ENCODE measurements at regions not wholly inside any gene's neighbourhood (a gene's known extent, or its start where the extent isn't known, plus 50 kb on each side); places are given as distances from the start of the nearest gene placed in this dataset.

GRCh38 chr1:38113159-38113666 is 66.6 kb upstream of the POU3F1 start (continued):
- TF ChIP-seq CSRNP3 (CRISPR knock-in tag; IDR thresholded peaks at IDR 0.05) = no peak

GRCh38 chr1:38111589-38111988 is 65.0 kb upstream of the POU3F1 start:
- ATAC-seq = no peak
- TF ChIP-seq CREB5 (CRISPR knock-in tag; IDR thresholded peaks at IDR 0.05; ENCODE audit: low read depth) (no peak), PPARA (CRISPR knock-in tag; IDR thresholded peaks at IDR 0.05; ENCODE audit: borderline replicate concordance) (no peak), ISL1 (CRISPR knock-in tag; IDR thresholded peaks at IDR 0.05) (no peak), ARNTL (CRISPR knock-in tag; IDR thresholded peaks at IDR 0.05; ENCODE audit: borderline replicate concordance, low read depth) (no peak), ESRRG (CRISPR knock-in tag; IDR thresholded peaks at IDR 0.05) (no peak), ZC3H10 (CRISPR knock-in tag; IDR thresholded peaks at IDR 0.05) (no peak), CSRNP3 (CRISPR knock-in tag; IDR thresholded peaks at IDR 0.05) (no peak), BACH2 (CRISPR knock-in tag; IDR thresholded peaks at IDR 0.05; ENCODE audit: borderline replicate concordance) (no peak)

GRCh38 chr1:38105267-38105666 is 58.7 kb upstream of the POU3F1 start:
- TF ChIP-seq ZNF70 (CRISPR knock-in tag; IDR thresholded peaks at IDR 0.05) = no peak
- TF ChIP-seq TCF4 (CRISPR knock-in tag; IDR thresholded peaks at IDR 0.05; ENCODE audit: borderline replicate concordance) = no peak
- no peak for TF ChIP-seq SNAI2 (CRISPR knock-in tag; IDR thresholded peaks at IDR 0.05)
- TF ChIP-seq ZFP30 (CRISPR knock-in tag; IDR thresholded peaks at IDR 0.05) = no peak
- no peak for TF ChIP-seq CSRNP3 (CRISPR knock-in tag; IDR thresholded peaks at IDR 0.05)
- TF ChIP-seq RARB (CRISPR knock-in tag; IDR thresholded peaks at IDR 0.05) = no peak
- no peak for TF ChIP-seq OSR1 (CRISPR knock-in tag; IDR thresholded peaks at IDR 0.05)
- no peak for TF ChIP-seq TSHZ2 (CRISPR knock-in tag; IDR thresholded peaks at IDR 0.05)
- no peak for TF ChIP-seq GLIS3 (CRISPR knock-in tag; IDR thresholded peaks at IDR 0.05)
- no peak for TF ChIP-seq BACH2 (CRISPR knock-in tag; IDR thresholded peaks at IDR 0.05; ENCODE audit: borderline replicate concordance)
- no peak for TF ChIP-seq CSDC2 (CRISPR knock-in tag; IDR thresholded peaks at IDR 0.05)
- no peak for TF ChIP-seq ZNF565 (CRISPR knock-in tag; conservative IDR thresholded peaks at IDR 0.05; ENCODE audit: low read depth)
- TF ChIP-seq ESRRG (CRISPR knock-in tag; IDR thresholded peaks at IDR 0.05) = no peak
- TF ChIP-seq PATZ1 (CRISPR knock-in tag; IDR thresholded peaks at IDR 0.05; ENCODE audit: borderline replicate concordance) = no peak
- TF ChIP-seq ARNTL (CRISPR knock-in tag; IDR thresholded peaks at IDR 0.05; ENCODE audit: borderline replicate concordance, low read depth) = no peak
- no peak for TF ChIP-seq PPARA (CRISPR knock-in tag; IDR thresholded peaks at IDR 0.05; ENCODE audit: borderline replicate concordance)
- TF ChIP-seq CREB5 (CRISPR knock-in tag; IDR thresholded peaks at IDR 0.05; ENCODE audit: low read depth) = no peak
- no peak for TF ChIP-seq POU6F1 (CRISPR knock-in tag; IDR thresholded peaks at IDR 0.05; ENCODE audit: borderline replicate concordance, low read depth)
- no peak for ATAC-seq

Measured in SK-N-SH treated with all-trans-retinoic acid at 6 μM for 48 hours (cell line).